GM21529 (cell line): ENCODE measurements at regions not wholly inside any gene's neighbourhood (a gene's known extent, or its start where the extent isn't known, plus 50 kb on each side); places are given as distances from the start of the nearest gene placed in this dataset.

Source experiments
- ATAC-seq: cut with Tn5 transposase; IDR thresholded peaks from one replicate; pipeline ENCODE4 v1.9.1; 2021; ENCODE audit not compliant: unreplicated experiment

DNA sequence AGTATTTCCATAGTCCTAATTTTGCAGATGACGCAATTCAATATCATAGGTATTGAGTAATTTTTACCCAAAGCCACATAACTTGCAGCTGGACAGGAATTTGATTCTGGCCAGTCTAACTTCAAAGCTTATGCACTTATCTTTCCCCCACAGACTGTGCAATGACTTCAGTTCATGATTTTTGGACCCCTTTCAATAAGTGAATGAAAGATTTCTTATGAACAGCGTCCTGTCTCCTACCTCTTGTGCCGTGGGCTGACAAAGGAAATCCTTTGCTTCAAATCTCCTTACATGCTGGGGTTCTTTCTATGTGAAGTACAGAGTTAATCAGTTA, 217.7 kb upstream of the KIRREL3 start:
- ATAC-seq = no peak

DNA sequence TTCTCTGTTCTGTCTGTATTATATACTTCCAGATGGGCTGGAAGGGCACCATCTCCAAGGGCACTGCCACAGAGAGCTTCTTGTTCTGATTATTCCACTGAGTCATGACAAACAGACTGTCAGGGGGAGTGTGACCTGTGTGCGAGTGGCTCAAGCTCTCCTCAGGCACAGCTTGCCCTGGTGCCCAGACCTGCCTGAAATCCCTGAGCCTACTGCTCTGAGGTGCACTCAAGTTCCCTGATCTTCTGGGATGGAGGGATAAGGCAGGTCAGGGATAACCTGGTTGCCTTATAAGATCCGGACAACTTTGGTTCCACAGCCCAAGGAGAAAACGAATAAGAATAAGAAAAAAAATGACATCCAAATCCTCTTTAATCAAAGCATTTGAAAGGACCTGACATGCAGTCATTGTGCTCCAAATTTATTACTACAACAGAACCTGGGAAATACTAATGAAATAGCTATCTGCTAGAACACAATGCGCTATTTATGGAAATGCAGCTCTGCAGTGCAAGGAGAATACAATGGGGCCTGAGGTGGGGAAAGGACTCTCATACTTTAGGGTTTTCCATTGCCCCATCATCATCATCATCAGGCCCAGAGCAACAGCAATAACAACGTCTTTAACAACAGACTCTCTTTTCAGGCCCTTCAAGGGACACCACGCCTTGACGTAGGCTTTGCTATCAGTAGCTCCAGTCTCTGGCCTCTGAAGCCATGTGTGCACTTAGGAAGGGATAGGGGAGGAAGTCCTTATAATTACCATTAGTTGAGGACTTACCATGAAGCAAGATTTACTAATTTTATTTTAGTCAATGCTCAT, 217.1 kb upstream of the KIRREL3 start:
- ATAC-seq = no peak

GRCh38 chr11:127205688-127206217, 205.2 kb upstream of the KIRREL3 start:
- ATAC-seq = no peak

GRCh38 chr11:127203490-127203889, 202.9 kb upstream of the KIRREL3 start:
- ATAC-seq = no peak

DNA sequence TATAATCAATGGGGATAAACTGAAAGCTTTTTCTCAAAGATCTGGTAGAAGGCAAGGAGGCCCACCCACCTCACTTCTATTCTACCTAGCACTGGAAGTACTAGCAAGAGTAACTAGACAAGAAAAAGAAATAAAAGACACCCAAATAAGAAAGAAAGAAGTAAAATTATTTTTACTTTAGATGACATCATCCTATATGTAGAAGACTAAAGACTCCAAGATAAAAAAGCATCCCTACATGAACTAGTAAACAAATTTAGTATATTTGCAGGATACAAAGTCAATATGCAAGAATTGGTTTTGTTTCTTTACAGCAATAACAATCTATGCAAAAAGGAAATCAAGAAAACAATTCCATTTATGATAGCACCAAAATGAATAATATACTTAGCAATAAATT, 201.5 kb upstream of the KIRREL3 start:
- no peak for ATAC-seq

- ATAC-seq = no peak
Measured at GRCh38 chr11:127199306-127199801, 198.8 kb upstream of the KIRREL3 start.

- ATAC-seq = no peak
Measured at GRCh38 chr11:127195501-127196120, 195.0 kb upstream of the KIRREL3 start.

DNA sequence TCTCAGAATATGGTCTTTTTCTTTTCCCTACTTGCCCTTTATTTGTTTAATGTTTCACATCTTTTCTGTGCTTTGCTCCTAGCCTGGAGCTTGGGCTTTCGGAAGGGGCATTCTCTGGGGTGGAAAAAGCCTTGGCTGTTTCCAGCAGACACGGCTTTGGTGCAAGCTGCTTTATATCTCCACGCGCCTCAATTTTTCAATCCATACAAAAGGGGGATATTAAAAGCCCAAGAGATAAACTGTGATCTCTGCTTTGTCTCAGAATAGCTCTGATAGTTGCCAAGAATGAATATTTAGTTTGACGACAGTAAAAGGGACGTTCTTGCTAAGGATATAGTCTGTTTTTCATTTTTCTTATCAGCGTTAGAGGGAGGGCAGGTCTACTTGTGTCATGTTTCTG, 194.0 kb upstream of the KIRREL3 start:
- no peak for ATAC-seq

DNA sequence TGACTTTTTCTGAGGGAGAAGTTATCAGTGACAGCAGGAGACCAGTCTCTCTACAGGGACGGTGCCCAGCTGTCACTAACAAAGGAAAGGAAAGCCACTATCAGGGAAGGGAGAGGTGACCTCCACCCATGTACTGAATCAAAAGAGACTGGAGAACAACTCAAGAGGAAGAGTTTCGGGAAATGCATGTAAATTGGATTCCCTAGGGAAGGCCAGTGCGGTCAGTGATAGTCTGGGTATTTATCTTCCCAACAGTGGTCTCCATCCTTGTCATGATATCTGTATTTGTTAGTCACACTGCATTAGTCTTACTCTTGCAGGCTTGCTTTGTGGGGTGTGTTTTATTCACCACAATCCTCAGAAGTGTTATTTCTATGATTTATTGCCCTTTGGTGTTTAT, 193.4 kb upstream of the KIRREL3 start:
- no peak for ATAC-seq

- ATAC-seq = no peak
Measured at GRCh38 chr11:127191689-127192088, 191.1 kb upstream of the KIRREL3 start.

DNA sequence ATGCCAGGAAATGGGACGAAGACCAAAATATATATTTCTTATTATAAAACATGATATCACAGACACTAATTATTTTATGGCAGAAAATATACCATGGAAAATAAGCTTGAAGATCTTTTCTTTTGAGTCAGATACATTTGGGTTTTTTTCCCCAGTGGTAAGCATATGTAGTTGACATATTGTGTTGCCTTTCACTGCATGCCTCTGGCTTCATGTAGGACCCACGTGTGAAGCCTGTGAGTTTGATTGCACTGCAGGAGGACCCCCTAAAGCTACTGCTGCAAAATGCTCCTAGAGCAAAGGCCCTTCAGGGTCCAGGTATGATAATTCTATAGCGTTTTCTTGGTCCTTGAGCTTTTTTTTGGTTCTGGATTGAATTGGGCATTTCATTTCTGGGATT, 190.7 kb upstream of the KIRREL3 start:
- no peak for ATAC-seq

DNA sequence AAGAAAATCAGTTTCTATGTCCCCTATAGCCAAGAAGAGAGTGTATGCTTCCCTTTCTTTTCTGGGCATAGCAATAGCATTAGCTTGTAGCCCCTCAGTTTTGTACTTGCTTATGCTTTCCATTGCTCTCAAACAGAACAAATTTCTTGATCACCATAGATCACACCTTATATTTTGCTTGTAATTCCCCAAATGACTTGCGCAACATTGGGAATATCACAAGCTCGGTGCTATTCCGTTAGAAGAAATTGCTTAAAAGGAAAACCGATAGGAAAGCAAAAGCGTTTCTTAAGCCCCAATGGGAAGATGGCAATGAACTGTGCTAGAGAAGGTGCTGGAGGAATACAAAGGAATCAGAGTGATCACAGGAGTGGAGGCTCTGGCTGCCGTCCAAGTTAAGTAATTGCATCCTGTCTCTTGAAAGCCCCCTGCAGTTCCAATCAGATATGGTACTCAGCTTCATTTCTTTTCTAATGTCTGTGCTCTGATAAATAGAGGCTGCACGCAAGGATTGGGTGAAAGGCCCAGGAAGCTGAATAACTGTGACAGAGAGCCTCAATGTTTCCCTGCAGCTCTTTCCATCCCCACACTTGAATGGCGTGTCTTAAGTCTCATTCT, 182.1 kb upstream of the KIRREL3 start:
- no peak for ATAC-seq

- ATAC-seq = no peak
Measured at GRCh38 chr11:127157225-127157624, 156.7 kb upstream of the KIRREL3 start.

- no peak for ATAC-seq
Measured at GRCh38 chr11:127149410-127149809, 148.8 kb upstream of the KIRREL3 start.

DNA sequence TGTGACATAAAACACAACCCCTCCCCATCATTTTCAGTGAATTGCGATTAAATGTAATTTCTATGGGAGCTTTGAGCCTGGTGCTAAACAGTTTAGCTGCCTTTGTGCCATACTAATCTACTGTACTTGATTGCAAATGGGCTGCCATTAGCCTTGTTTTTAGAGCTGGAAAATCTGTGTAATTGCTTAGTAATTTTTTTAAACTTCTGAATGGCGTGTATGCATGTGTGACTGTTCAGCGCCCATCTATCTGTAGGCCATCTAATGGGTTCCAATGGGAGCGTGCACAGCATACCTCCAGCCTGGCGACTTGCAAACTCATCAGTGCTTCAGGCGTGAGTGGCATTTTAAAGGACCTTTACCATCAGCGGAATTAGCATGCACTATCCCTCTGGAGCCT, 142.7 kb upstream of the KIRREL3 start:
- ATAC-seq = no peak

DNA sequence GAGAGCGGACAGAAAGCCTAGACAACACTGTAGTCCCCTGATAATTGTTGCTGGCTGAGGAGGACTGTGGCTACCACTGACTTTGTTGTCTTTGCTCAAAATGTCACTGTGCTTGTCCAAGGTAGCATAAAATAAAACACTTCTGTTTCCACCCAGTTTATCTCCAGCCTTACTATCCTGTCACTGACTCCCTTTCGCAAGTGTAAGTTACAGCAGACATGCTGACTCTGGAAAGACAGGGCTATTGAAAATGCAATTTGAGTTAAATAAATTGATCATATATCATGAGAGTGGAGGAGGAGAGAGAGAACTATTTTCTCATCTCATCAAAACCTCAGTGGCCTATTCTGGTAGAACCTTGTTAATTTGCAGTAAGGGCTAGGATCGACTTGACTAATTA, 138.0 kb upstream of the KIRREL3 start:
- ATAC-seq = no peak

DNA sequence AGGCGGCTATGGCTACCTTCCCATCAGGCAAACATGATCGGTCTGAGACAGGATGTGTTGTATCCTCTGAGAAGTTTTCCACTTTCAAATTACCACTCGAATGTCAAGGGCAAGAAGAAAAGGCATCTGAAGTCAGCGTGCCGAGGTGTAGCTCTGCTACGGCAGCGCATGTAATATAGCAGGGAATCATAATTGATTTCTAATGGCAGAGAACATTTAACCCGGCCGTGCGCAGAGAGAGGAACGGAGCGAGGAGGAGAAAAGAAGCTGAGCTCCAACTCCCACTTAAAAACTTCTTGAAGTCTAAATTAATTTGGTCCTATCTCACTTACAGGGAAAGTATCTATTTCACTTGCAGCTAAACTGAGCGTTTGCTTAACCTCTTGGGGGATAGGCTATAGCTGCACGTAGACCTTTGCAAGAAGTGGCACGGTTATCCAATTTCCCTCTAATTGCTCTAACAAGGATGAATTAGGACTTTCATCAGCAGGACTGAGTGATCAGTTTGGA, 137.3 kb upstream of the KIRREL3 start:
- no peak for ATAC-seq

DNA sequence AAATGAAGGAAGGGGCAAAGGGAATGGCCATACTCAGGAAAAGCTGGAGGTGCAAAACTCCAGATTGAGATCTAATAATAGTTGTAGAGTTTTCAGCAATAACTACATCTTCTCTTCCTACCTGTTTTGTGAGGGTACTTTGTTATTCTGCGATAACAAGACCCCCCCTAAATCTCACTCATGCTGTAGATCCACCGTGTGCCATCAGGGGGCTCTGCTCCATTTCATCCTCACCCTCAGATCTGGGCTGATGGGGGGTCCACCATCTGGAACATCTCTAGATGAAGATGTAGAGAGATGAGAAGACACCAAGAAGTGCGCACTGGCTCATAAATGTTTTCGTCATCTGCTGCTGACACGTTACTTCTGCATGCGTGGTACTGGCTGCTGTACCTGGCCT, 135.9 kb upstream of the KIRREL3 start:
- no peak for ATAC-seq

GRCh38 chr11:127135256-127135655, 134.7 kb upstream of the KIRREL3 start:
- no peak for ATAC-seq

DNA sequence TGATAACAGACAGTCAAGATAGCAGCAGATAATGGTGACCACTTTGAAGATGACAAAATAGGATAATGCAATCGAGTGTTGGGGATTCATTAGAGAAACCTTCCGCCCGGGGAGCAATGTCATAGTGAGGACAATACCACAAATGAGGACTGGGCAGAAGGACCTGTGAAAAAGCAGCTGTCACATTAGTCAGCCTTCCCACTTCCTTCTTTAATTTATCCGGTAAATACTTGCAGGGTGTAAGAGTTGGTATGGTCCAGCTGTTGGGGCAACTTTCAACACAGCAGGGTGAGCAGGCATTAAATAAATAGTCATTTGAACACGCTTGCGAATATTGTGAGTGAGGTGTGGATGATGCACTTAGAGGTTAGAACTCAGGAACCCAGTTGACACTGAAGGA, 132.5 kb upstream of the KIRREL3 start:
- no peak for ATAC-seq

DNA sequence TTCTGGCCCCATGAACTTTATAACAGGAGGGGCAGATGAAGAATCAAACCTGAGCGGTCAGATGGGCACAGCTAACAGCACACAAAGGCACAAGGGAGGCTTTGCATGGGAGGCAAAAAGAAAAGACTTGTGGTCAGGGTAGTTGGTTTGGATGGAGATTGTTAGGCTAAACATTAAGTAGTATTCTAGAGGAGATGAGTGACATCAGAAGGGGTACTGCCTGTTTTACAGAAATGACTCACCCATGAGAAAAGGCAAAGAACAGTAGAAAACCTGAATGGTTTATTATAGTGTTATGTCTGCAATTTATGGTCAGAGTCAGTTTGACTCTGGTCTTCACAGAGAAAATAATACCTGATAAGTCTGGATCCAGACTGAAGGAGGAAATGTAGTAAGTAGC, 129.8 kb upstream of the KIRREL3 start:
- no peak for ATAC-seq

DNA sequence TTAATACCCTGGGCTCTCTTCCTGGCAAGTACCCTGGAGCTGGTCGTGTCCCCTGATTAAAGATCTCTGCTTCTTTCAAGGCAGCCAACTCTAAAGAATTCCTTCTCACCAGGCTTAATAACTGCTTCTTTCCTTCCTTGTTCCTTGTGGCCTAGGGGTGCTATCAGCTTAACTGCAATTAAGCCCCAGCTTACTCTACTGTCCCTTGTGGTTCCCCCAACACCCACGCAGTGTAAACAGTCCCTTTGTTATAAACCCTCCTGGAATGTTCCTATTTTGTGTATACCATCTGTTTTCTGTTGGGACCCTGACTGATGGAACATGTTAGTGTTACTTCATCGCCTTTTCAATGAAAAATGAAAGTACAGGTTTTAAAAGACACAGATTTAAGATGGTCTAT, 126.4 kb upstream of the KIRREL3 start:
- ATAC-seq = no peak
